Esophagus muscularis mucosa (tissue), 4 donors: ENCODE measurements at regions not wholly inside any gene's neighbourhood (a gene's known extent, or its start where the extent isn't known, plus 50 kb on each side); places are given as distances from the start of the nearest gene placed in this dataset.

Experiments used
- EP300 ChIP-seq: sonication (generic); formaldehyde crosslinking; IDR thresholded peaks from one replicate; pipeline ENCODE4 v1.6.1; 2017; ENCODE audit warnings: antibody characterized with exemption
- POLR2A ChIP-seq: fragments of 450-650 bp; IDR thresholded peaks from one replicate; pipeline ENCODE4 v1.6.1; 2017; ENCODE audit warnings: antibody characterized with exemption, moderate library complexity, mild to moderate bottlenecking, low read depth
- POLR2AphosphoS5 ChIP-seq, 2 donors: sonication (generic); formaldehyde crosslinking; IDR thresholded peaks; one replicate each; pipeline ENCODE4 v1.6.1; 2017; ENCODE audit warnings: antibody characterized with exemption in 2 of 2
- TF ChIP-seq, protein P1 (sequence below), 3 experiments: fragments of 200-600 bp in 2 of 3; fragments of 450-650 bp in 1 of 3; sonication (generic) in 2 of 3; IDR thresholded peaks; one replicate each; pipeline ENCODE4 v1.5.1; 2017 to 2019; ENCODE audit warnings: antibody characterized with exemption in 3 of 3, mild to moderate bottlenecking in 2 of 3, moderate library complexity in 1 of 3

DNA sequence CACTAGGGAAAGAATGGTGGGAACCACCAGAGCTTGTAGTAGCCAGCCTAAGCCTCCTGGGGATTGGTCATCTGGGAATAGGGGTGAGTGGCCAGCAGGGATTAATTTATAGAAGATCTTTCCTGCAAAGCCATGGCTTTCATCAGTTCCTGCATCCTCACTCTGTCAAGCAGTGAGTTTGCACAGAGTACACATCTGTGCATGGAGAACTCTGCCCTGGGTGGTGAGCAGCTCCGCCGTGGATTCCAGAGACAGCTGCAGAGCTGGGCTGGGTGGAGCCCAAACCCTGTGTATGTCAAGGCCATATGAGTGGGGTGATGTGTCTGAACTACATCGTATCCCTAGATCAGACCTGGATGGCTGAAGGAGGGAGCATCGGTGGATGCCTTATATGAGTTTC lies 182.2 kb downstream of the GLI2 start:
- no peak for TF ChIP-seq POLR2A
- TF ChIP-seq, protein P1, sequence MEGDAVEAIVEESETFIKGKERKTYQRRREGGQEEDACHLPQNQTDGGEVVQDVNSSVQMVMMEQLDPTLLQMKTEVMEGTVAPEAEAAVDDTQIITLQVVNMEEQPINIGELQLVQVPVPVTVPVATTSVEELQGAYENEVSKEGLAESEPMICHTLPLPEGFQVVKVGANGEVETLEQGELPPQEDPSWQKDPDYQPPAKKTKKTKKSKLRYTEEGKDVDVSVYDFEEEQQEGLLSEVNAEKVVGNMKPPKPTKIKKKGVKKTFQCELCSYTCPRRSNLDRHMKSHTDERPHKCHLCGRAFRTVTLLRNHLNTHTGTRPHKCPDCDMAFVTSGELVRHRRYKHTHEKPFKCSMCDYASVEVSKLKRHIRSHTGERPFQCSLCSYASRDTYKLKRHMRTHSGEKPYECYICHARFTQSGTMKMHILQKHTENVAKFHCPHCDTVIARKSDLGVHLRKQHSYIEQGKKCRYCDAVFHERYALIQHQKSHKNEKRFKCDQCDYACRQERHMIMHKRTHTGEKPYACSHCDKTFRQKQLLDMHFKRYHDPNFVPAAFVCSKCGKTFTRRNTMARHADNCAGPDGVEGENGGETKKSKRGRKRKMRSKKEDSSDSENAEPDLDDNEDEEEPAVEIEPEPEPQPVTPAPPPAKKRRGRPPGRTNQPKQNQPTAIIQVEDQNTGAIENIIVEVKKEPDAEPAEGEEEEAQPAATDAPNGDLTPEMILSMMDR (IDR thresholded peaks at IDR 0.05): no peak
- no peak for TF ChIP-seq EP300
- TF ChIP-seq POLR2AphosphoS5 (IDR thresholded peaks at IDR 0.05): no peak
